Activated T-cell treated with anti-CD3 and anti-CD28 coated beads, Interleukin-2, amount 50 U/mL, for 24 hours (primary cell): ENCODE measurements at regions not wholly inside any gene's neighbourhood (a gene's known extent, or its start where the extent isn't known, plus 50 kb on each side); places are given as distances from the start of the nearest gene placed in this dataset.
"Not testable (repeated sequence)": the region's sequence is repeated elsewhere in the genome, so short reads cannot be mapped to it uniquely, and the experiment has no call there.

Experiments used
- DNase-seq: peaks from one replicate; pipeline ENCODE4 v3.0.0-alpha.2; 2020
- H3K27ac Mint-ChIP-seq: 2 replicates; pipeline ENCODE4 v1.8.0; 2020; ENCODE audit warnings: mild to moderate bottlenecking, mixed read lengths
- H3K27me3 Mint-ChIP-seq: 2 replicates; pipeline ENCODE4 v1.8.0; 2020; ENCODE audit warnings: mixed read lengths
- H3K36me3 Mint-ChIP-seq: 2 replicates; pipeline ENCODE4 v1.8.0; 2020; ENCODE audit warnings: low read depth, mixed read lengths
- H3K4me1 Mint-ChIP-seq: 2 replicates; pipeline ENCODE4 v1.8.0; 2020; ENCODE audit warnings: low read depth, mixed read lengths
- H3K4me3 Mint-ChIP-seq: 2 replicates; pipeline ENCODE4 v1.8.0; 2020; ENCODE audit warnings: mild to moderate bottlenecking, moderate library complexity, mixed read lengths
- H3K9me3 Mint-ChIP-seq: 2 replicates; pipeline ENCODE4 v1.8.0; 2020; ENCODE audit warnings: mixed read lengths

DNA sequence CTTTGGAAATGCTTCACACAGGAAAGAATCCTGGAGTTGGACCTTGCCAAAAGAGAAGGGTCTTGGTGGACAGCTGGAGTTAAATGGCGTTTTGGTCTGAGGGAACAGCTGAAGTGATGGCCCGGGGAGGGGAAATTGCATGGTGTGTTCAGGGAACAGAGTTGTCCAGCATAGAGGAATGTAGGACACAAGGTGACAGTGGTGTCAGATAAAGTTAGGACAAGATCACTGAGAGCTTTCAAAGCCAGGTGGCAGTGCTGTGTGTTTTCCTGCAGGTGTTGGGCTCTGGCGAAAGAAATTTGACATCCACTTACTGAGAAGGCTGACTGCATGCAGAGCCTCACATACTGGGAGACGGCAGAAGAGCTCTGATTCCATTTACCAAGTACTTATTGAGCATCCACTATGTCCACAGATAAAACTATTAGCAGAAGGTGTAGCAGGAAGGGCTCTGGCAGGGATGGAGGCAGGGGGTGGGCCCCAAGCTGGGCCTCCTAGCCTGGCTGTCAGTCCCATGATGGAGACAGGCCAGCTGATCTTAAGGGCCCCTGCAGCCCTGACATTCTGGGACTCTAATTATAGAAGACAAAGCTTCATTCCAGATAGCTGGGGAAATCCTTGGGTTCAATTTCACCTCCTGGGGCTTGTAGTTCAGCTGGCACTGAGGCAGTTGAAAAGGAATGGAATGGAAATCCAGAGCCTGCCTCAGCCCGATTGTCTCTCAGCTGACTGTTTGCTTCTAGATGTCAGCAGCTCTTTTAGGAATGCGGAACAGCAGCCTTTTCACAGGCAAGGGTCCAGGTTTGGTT is 150.2 kb upstream of the MAMLD1 start:
- no peaks in the 10 kb centered on the region for H3K9me3 Mint-ChIP-seq
- no peaks in the 10 kb centered on the region for H3K4me1 Mint-ChIP-seq
- H3K36me3 Mint-ChIP-seq: no peaks in the 10 kb centered on the region
- no peak for DNase-seq
- H3K4me3 Mint-ChIP-seq: no peak overlapping the region
- peaks cover 19% of the 10 kb centered on the region for H3K27me3 Mint-ChIP-seq
- H3K27ac Mint-ChIP-seq: no peak overlapping the region

DNA sequence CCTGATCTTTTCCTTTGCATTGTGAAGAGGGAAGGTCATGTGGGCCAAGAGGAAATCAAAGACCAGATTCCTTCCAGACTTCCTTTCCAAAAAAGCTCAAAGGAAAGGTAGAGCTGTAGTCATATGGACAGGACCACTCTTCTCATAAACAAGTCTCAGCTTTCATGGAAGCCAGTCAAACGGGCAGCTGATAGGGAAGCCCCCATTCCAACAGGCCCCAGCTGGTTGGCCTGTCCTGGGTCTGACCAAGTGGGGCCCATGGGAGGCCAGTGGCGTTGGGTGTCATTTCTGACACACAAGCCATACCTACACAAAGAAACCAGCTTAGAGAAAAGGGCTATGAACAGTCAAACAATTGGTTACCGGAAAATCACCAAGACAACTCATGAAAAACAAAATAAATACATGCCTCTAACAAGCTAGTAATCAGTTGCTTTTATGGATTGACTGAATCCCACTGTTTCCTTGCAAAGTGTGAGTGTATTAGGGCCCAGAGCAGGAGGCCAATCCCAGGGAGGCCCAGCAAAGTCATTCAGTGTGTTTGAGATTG is 149.6 kb upstream of the MAMLD1 start:
- DNase-seq: no peak
- peaks cover 20% of the 10 kb centered on the region for H3K27me3 Mint-ChIP-seq
- no peaks in the 10 kb centered on the region for H3K36me3 Mint-ChIP-seq
- no peaks in the 10 kb centered on the region for H3K4me1 Mint-ChIP-seq
- H3K4me3 Mint-ChIP-seq: no peak overlapping the region
- H3K9me3 Mint-ChIP-seq: no peaks in the 10 kb centered on the region
- no peak overlapping the region for H3K27ac Mint-ChIP-seq

DNA sequence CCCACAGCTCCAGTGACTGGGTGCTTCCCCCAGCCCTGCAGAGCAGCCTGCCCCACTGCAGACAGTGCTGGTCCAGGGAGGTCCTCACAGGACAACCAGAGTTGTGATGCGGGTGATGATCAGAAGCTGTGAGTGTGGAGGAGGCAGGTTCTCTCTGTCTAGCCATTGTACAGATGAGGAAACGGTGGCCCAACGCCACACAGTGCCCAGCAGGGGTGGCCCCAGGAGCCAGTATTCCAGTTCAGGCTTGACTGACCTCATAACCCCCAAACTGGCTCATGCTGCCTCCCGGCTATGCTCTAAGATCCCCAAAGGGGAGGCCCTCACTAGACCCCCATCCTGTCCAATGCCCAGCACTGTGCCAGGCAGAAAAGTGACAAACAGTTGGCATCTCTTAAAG is 147.1 kb upstream of the MAMLD1 start:
- not testable (repeated sequence) for H3K4me1 Mint-ChIP-seq, H3K27ac Mint-ChIP-seq, H3K4me3 Mint-ChIP-seq, H3K36me3 Mint-ChIP-seq, DNase-seq, H3K9me3 Mint-ChIP-seq
- peaks cover 33% of the 10 kb centered on the region for H3K27me3 Mint-ChIP-seq

DNA sequence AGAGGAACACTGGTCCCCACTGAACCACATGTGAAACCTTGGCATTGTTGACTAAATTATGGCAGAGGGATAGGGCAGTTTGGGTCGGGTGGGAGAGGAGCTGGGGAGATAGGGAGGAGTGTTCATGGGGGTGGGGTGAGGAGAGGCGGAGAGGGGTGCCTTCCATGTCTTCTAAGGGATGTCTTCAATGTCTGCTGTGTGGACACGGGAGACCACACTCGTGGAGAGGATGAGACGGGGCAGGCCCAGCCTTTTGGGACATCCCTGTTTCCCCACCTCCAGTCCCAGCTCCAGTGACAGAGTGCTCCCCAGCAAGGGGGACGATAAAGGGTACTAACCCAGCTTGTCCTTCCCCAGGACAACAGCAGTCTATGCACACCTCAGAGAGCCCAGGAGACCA is 146.4 kb upstream of the MAMLD1 start:
- no peak overlapping the region for H3K27ac Mint-ChIP-seq
- H3K9me3 Mint-ChIP-seq: no peaks in the 10 kb centered on the region
- no peak overlapping the region for H3K4me3 Mint-ChIP-seq
- no peak for DNase-seq
- no peaks in the 10 kb centered on the region for H3K4me1 Mint-ChIP-seq
- peaks cover 40% of the 10 kb centered on the region for H3K27me3 Mint-ChIP-seq
- no peaks in the 10 kb centered on the region for H3K36me3 Mint-ChIP-seq

DNA sequence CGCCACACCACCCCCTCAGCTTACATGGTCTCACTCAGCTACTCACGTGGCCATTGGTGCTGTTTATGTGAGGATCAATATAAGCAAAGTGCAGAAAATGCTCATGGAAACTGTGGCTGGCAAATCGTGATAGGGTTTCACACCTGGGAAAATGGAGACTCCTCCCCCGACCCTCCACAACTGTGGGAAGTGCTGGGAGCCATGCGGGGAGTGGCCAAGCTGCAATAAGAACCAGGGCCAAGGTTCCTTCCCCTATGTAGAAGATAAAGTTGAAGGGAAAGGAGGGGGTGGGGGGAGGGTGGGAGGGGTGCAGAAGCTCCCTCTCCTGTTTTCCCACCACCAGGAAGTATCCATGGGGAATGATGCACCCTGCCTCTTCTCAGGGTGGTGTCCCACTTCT is 145.5 kb upstream of the MAMLD1 start:
- no peak overlapping the region for H3K27ac Mint-ChIP-seq
- H3K36me3 Mint-ChIP-seq: no peaks in the 10 kb centered on the region
- no peaks in the 10 kb centered on the region for H3K9me3 Mint-ChIP-seq
- no peak for DNase-seq
- no peaks in the 10 kb centered on the region for H3K4me1 Mint-ChIP-seq
- H3K4me3 Mint-ChIP-seq: no peak overlapping the region
- H3K27me3 Mint-ChIP-seq: peaks cover 39% of the 10 kb centered on the region

DNA sequence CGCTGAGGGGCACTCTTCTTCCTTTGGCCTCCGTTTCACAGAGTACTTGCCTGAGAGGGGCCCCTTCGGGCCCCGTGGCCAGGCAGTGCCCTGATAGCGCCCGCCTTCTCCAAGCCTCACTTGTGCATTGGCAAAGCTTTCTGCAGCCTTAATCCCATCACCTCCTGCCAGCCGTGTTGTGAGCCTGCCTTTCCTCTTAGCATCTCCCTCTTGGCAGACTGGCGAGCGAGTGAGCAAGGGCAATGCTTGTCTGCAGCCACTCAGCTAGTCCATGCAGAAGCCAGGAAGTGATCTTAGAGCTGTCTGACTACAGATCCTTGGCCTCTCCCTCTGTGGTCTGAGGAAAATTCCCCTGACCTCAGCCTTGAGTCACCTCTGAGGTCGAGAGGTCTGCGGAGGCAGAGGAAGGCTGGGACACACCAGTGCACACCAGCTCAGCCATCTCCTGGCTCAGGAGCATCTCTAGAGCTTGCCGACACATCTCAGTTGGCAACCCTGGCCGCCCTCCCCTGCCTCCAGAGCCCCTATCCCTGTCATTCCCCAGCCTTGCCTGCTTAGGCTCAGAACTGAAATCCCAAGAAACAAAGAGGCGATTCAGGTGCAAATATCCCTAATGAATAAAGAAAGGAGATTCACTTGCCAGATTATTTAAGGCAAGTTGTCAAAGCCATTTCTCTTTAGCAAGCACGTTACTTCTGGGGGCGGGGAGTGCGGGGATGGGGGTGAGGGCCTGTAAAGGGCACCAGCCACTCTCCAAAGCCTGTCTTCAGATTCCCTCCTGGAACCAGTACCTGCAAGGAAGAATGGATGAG is 143.5 kb upstream of the MAMLD1 start:
- no peak overlapping the region for H3K27ac Mint-ChIP-seq
- no peaks in the 10 kb centered on the region for H3K36me3 Mint-ChIP-seq
- no peak overlapping the region for H3K4me3 Mint-ChIP-seq
- H3K9me3 Mint-ChIP-seq: no peaks in the 10 kb centered on the region
- H3K27me3 Mint-ChIP-seq: peaks cover 38% of the 10 kb centered on the region
- no peak for DNase-seq
- H3K4me1 Mint-ChIP-seq: no peaks in the 10 kb centered on the region

DNA sequence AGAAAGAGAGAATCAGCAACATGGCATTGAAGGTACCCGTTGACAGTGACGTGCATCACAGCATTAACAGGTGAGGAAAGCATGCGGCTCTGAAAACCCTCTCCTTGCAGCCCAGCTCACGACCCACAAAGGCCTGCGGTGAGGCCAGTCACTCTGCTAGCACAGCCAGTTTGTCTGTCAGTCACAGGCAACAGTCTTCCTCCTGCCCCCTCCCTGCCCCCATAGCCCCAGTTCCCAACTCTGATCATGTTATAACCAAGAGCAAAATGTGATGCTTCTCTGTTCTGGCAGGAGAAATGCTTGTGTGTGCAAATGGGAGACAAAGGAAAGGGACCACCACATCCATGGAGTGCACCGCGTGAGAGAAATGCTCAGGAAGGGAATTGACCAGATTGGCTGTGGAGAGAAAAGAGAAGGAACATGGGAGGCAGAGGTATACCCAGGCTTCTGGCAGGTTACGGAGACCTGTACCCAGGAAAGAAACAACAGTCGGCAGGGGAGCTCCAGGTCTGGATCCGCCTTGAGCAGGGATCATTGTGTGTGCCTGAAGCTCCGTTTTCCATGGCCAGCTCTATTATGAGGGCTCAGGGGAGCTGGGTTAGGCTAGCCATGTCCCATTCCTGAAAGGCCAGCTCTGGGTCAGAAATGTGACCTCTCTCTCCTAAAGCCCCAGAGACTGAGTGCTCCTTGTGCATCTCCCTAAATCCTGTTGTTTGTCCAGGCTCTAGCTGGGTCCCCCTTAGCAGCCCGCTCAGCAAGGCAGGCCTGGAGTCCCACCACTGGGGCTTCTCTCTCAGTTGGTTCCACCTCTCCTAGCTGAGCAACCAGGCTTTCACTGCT is 139.7 kb upstream of the MAMLD1 start:
- Mint-ChIP-seq H3K4me1 (no peaks in the 10 kb centered on the region), H3K27me3 (peaks cover 52% of the 10 kb centered on the region), H3K4me3 (no peak overlapping the region), H3K27ac (no peak overlapping the region), H3K36me3 (no peaks in the 10 kb centered on the region), H3K9me3 (no peaks in the 10 kb centered on the region)
- no peak for DNase-seq

DNA sequence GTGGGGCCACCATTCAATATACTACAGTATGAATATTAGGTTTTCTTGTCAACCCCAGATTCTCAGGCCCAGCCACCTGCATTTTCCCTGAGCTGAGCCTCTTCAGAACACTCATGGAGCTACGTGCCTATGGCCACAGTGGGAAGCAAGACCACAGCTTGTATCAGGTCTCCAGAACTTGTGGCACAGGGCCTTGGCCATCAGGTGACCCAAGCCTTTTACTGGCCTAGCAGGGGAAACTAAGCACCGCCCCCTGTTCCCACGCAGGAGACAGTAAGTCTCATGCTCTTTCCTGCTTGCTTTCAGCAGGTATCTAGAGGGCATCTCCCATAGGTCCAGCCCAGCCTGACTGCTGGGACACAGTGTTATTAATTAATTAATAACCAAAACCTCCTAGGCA is 138.4 kb upstream of the MAMLD1 start:
- no peak for DNase-seq
- H3K9me3 Mint-ChIP-seq: no peaks in the 10 kb centered on the region
- H3K4me3 Mint-ChIP-seq: no peak overlapping the region
- no peaks in the 10 kb centered on the region for H3K36me3 Mint-ChIP-seq
- H3K4me1 Mint-ChIP-seq: no peaks in the 10 kb centered on the region
- peaks cover 48% of the 10 kb centered on the region for H3K27me3 Mint-ChIP-seq
- no peak overlapping the region for H3K27ac Mint-ChIP-seq

DNA sequence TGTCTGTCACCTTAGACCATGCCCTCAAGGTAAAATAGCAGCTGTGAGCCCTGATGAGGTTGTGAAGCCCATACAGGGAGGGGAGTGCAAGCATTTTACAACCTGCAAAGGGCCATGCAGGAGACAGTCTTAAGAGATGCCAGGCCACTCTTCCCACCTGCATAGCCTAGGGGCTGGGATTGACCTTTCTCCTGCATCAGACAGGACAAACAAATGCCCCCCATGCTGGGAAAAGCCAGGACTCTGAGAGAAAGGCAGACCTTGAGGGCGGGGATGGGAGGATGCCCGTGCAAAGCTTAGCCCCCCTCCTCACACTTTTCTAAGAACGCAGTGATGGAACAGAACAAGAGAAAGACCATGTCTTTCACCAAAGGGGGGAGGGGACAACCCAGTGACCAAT is 137.9 kb upstream of the MAMLD1 start:
- no peak for DNase-seq
- Mint-ChIP-seq H3K4me1 (no peaks in the 10 kb centered on the region), H3K27ac (no peak overlapping the region), H3K36me3 (no peaks in the 10 kb centered on the region), H3K4me3 (no peak overlapping the region), H3K9me3 (no peaks in the 10 kb centered on the region), H3K27me3 (peaks cover 43% of the 10 kb centered on the region)

DNA sequence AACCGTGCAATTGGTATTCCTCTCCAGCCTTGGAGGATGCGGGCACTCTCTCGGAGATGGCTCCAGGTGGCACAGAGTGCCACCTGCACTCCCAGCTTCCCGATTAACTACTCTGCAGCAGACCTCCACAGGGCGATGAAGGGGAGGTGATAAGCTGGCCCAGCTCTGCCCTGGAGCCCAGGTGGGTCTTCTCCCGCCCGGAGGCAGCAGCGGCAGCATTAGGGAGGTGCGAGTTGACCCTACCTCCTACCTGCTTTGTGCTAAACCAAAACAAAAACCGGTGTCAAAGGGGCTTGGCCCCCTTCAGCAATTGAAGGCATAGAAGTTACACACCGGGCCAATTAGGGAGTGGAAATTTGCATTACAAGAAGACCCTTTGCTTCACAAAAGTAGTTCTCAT is 137.4 kb upstream of the MAMLD1 start:
- Mint-ChIP-seq H3K27me3 (peaks cover 40% of the 10 kb centered on the region), H3K4me3 (no peak overlapping the region), H3K27ac (no peak overlapping the region), H3K36me3 (no peaks in the 10 kb centered on the region), H3K4me1 (no peaks in the 10 kb centered on the region), H3K9me3 (no peaks in the 10 kb centered on the region)
- DNase-seq: no peak

DNA sequence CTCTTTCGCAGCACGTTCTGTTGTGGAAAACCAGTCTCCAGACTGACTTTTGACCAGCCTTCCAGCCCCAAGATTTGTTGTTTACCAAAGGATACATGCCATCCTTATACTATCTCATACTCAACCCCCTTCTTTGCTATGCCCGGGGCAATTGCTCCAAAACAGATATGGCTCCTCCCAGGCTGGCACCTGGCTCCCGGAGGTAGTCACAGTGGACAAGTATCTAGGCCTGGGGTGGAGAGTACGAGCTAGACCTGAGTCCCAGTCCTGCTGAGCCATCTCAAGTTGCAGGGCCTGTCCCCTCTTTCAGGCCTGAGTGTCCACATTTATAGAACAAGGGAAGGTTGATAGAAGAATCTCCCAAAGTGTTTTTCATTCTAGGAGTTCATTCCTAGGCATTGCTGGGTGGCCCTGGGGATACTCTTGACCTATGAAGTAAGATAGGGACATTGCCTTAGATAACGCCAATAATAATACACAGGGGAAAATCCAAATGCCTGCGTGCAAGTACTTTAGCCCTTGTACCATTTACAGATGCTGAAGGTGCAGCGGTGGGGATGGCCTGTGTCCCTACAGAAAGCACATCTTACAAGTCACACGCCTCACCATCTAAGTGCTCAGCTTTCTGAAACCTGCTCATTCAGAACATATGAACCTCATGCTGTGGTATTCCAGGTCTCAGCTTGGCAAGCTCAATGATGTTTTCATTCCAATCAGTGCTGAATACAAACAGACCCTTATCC is 136.7 kb upstream of the MAMLD1 start:
- no peak overlapping the region for H3K27ac Mint-ChIP-seq
- H3K4me1 Mint-ChIP-seq: no peaks in the 10 kb centered on the region
- peaks cover 33% of the 10 kb centered on the region for H3K27me3 Mint-ChIP-seq
- H3K4me3 Mint-ChIP-seq: no peak overlapping the region
- no peaks in the 10 kb centered on the region for H3K36me3 Mint-ChIP-seq
- no peaks in the 10 kb centered on the region for H3K9me3 Mint-ChIP-seq
- no peak for DNase-seq

DNA sequence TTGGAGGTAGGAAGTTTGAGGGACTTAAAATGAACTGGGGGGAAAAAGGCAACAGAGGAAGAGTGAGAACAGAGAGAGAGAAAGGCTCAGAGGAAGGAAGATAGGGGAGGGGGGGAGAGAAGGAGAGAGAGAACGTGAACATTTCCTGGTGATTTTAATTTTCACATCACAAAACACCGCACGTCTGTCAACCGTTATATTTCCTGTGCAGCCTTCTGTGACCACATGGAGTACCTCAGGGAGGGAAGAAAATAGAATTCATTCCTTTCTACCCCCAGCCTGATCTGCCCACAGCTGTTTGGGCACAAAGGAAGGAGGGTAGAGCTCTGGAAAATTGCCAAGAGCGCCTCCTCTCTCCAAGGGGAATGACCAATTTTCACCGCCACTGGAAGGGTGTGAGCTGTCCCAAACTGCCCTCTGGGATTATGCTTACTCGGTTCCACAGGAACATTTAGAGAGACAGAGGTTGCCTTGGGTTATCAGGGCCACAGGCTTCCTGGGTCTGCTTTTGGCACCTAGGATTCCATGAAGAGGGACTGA is 135.7 kb upstream of the MAMLD1 start:
- peaks cover 33% of the 10 kb centered on the region for H3K27me3 Mint-ChIP-seq
- H3K36me3 Mint-ChIP-seq: no peaks in the 10 kb centered on the region
- no peak overlapping the region for H3K27ac Mint-ChIP-seq
- no peak overlapping the region for H3K4me3 Mint-ChIP-seq
- no peak for DNase-seq
- H3K9me3 Mint-ChIP-seq: no peaks in the 10 kb centered on the region
- H3K4me1 Mint-ChIP-seq: no peaks in the 10 kb centered on the region

DNA sequence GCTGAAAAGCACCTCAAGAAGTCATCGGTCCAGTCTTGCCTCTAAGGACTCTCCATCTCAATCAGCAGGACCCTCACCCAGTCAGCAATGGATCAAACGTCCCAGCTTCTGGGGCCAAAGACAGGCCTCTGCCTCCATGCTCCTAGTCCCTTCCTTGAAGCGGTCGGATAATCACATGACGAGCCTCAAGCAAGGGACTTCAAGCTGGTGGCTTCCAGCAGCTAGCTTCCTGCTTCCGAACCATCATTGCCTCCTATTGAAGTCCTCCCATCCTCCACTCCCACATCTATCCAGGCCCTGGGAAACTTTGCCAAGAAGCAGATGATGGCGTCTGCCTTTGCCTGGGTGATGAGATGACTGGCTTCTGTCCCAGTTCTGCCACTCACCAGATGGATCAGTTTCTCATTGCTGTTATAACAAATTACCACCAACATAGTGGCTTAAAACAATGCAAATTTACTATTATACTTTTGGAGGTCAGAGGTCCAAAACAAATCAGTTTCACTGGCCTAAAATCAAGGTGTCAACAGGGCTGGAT is 135.2 kb upstream of the MAMLD1 start:
- Mint-ChIP-seq H3K36me3 (no peaks in the 10 kb centered on the region), H3K27me3 (peaks cover 33% of the 10 kb centered on the region), H3K9me3 (no peaks in the 10 kb centered on the region), H3K4me3 (no peak overlapping the region), H3K4me1 (no peaks in the 10 kb centered on the region), H3K27ac (no peak overlapping the region)
- DNase-seq: no peak
